ENCODE measurements at regions not wholly inside any gene's neighbourhood (a gene's known extent, or its start where the extent isn't known, plus 50 kb on each side); places are given as distances from the start of the nearest gene placed in this dataset.

DNA sequence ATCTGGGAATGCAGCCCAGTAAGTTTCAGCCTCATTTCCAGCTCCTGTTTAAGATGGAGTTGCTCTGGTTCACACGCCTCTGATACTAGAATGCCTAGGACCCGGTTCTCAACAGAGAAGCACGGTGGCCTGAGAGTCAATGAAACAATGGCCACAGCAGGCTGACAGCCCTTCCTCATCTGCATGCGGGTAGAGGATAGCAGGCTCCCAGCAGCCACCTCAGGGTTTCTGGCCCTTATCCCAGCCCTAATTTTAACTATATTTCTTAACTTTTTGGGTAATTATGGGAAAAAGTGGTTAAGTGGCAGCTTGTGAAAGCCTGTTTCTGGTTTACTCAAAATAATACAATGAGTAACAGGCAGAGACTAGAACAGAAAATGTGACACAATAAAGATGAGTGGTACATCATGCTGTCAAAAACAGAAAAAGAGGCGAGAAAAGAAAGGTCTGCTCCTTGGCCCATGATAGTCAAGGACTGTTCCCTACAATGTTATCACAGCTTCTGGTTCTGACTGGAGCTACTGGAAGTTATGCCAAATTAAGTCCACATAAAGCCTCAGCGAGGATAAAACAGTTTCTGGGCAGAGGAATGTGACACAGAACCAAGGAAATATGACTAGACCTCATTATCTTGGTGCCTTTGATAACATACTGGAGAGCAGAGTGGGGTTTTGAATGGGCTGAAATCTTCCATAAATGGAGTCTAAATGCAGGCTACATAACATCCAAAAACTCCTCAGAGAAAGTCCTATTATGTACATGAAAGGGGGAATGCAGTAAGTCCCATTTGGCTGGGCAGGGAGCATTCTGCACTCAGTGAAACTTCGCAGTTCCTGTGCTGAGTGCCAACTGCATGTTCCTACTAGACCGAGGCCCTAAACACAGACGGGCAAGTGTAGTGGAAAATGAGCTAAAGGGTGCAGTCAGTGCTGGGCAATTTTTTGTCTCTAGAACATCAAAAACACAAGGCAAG is 92.1 kb downstream of the NIBAN1 start:
- TF ChIP-seq FOXM1 (IDR thresholded peaks at IDR 0.05; ENCODE audit: borderline replicate concordance) (no peak), BHLHE40 (IDR thresholded peaks at IDR 0.05; ENCODE audit: borderline replicate concordance) (no peak), TARDBP (IDR thresholded peaks at IDR 0.05) (no peak), SUZ12 (IDR thresholded peaks at IDR 0.05) (no peak)

All from HEK293T (cell line).